ENCODE measurements at regions not wholly inside any gene's neighbourhood (a gene's known extent, or its start where the extent isn't known, plus 50 kb on each side); places are given as distances from the start of the nearest gene placed in this dataset.

- DNase-seq (ENCODE audit: insufficient read length, low spot score), result peak; percentile 77
- FAIRE-seq, result peak; percentile 96
These were observed 84.4 kb upstream of the RAB4A start for GRCh38 chr1:229186373-229187056.

GRCh38 chr1:229190057-229190575 is 80.8 kb upstream of the RAB4A start:
- DNase-seq (ENCODE audit: insufficient read length, low spot score) (no peak), FAIRE-seq (no peak)

- no peak for DNase-seq (ENCODE audit: insufficient read length, low spot score)
- FAIRE-seq, result no peak
These were observed 79.7 kb upstream of the RAB4A start for GRCh38 chr1:229191066-229191674.

GRCh38 chr1:229192031-229192430 is 78.9 kb upstream of the RAB4A start:
- DNase-seq (ENCODE audit: insufficient read length, low spot score), result no peak
- FAIRE-seq, result no peak

- DNase-seq (ENCODE audit: insufficient read length, low spot score) (no peak), FAIRE-seq (no peak)
These were observed 78.1 kb upstream of the RAB4A start for GRCh38 chr1:229192853-229193252.

GRCh38 chr1:229194096-229194495 is 76.8 kb upstream of the RAB4A start:
- FAIRE-seq (no peak), DNase-seq (ENCODE audit: insufficient read length, low spot score) (no peak)

- DNase-seq (ENCODE audit: insufficient read length, low spot score) (no peak), FAIRE-seq (no peak)
These were observed 75.7 kb upstream of the RAB4A start for GRCh38 chr1:229195246-229195645.

- no peak for FAIRE-seq
- no peak for DNase-seq (ENCODE audit: insufficient read length, low spot score)
These were observed 74.3 kb upstream of the RAB4A start for GRCh38 chr1:229196404-229197264.

- FAIRE-seq, result no peak
These were observed 73.7 kb upstream of the RAB4A start for GRCh38 chr1:229197265-229197585.

GRCh38 chr1:229199261-229200243 is 71.4 kb upstream of the RAB4A start:
- DNase-seq (ENCODE audit: insufficient read length, low spot score) (no peak), FAIRE-seq (no peak)

More at GRCh38 chr1:229197265-229197585, 73.7 kb upstream of the RAB4A start:
- no peak for DNase-seq (ENCODE audit: insufficient read length, low spot score)

GRCh38 chr1:229203030-229203751 is 67.7 kb upstream of the RAB4A start:
- no peak for DNase-seq (ENCODE audit: insufficient read length, low spot score)

GRCh38 chr1:229203991-229204632 is 66.8 kb upstream of the RAB4A start:
- no peak for FAIRE-seq
- no peak for DNase-seq (ENCODE audit: insufficient read length, low spot score)

More at GRCh38 chr1:229203030-229203751, 67.7 kb upstream of the RAB4A start:
- no peak for FAIRE-seq

- FAIRE-seq (no peak), DNase-seq (ENCODE audit: insufficient read length, low spot score) (no peak)
These were observed 65.8 kb upstream of the RAB4A start for GRCh38 chr1:229204921-229205777.

GRCh38 chr1:229205854-229206253 is 65.1 kb upstream of the RAB4A start:
- no peak for DNase-seq (ENCODE audit: insufficient read length, low spot score)

GRCh38 chr1:229207916-229208315 is 63.0 kb upstream of the RAB4A start:
- DNase-seq (ENCODE audit: insufficient read length, low spot score) (no peak), FAIRE-seq (no peak)

More at GRCh38 chr1:229205854-229206253, 65.1 kb upstream of the RAB4A start:
- FAIRE-seq, result no peak

- FAIRE-seq (no peak), DNase-seq (ENCODE audit: insufficient read length, low spot score) (no peak)
These were observed 62.4 kb upstream of the RAB4A start for GRCh38 chr1:229208481-229208880.

- FAIRE-seq (no peak), DNase-seq (ENCODE audit: insufficient read length, low spot score) (no peak)
These were observed 61.5 kb upstream of the RAB4A start for GRCh38 chr1:229209386-229209785.

- no peak for FAIRE-seq
- DNase-seq (ENCODE audit: insufficient read length, low spot score), result no peak
These were observed 61.1 kb upstream of the RAB4A start for GRCh38 chr1:229209816-229210215.

Measured in GM19239 (cell line).